ENCODE measurements at regions not wholly inside any gene's neighbourhood (a gene's known extent, or its start where the extent isn't known, plus 50 kb on each side); places are given as distances from the start of the nearest gene placed in this dataset.

DNA sequence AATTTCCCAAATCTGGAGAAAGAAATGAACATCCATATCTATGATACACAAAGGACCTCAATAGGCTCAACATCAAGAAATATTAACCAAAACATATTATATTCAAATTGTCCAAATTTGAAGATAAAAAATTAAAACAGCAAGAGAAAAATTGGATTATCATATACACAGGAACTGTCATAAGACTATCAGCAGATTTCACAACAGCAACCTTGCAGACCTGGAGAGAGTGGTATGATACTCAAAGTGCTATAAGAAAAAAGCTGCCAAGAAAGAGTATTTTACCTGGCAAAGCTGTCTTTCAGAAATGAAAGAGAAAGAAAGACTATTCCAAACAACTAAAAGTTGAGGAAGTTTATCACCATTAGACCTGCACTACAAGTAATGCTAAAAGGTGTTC is 711.9 kb upstream of the RAB6C start:
- Histone ChIP-seq H3K9me3 (peaks cover 0 to 20% of the 10 kb centered on the region in 2 donors), H3K27me3 (no peaks in the 10 kb centered on the region), H3K36me3 (no peaks in the 10 kb centered on the region), H3K4me1 (no peaks in the 10 kb centered on the region), H3K4me3 (no peak overlapping the region), H3K27ac (no peak overlapping the region)
- TF ChIP-seq, protein P1, sequence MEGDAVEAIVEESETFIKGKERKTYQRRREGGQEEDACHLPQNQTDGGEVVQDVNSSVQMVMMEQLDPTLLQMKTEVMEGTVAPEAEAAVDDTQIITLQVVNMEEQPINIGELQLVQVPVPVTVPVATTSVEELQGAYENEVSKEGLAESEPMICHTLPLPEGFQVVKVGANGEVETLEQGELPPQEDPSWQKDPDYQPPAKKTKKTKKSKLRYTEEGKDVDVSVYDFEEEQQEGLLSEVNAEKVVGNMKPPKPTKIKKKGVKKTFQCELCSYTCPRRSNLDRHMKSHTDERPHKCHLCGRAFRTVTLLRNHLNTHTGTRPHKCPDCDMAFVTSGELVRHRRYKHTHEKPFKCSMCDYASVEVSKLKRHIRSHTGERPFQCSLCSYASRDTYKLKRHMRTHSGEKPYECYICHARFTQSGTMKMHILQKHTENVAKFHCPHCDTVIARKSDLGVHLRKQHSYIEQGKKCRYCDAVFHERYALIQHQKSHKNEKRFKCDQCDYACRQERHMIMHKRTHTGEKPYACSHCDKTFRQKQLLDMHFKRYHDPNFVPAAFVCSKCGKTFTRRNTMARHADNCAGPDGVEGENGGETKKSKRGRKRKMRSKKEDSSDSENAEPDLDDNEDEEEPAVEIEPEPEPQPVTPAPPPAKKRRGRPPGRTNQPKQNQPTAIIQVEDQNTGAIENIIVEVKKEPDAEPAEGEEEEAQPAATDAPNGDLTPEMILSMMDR (IDR thresholded peaks at IDR 0.05) = no peak
- intact Hi-C loops (cut with DNase I) = no loop called here
- no peak for DNase-seq (ENCODE audit: low spot score in 2 of 2)

DNA sequence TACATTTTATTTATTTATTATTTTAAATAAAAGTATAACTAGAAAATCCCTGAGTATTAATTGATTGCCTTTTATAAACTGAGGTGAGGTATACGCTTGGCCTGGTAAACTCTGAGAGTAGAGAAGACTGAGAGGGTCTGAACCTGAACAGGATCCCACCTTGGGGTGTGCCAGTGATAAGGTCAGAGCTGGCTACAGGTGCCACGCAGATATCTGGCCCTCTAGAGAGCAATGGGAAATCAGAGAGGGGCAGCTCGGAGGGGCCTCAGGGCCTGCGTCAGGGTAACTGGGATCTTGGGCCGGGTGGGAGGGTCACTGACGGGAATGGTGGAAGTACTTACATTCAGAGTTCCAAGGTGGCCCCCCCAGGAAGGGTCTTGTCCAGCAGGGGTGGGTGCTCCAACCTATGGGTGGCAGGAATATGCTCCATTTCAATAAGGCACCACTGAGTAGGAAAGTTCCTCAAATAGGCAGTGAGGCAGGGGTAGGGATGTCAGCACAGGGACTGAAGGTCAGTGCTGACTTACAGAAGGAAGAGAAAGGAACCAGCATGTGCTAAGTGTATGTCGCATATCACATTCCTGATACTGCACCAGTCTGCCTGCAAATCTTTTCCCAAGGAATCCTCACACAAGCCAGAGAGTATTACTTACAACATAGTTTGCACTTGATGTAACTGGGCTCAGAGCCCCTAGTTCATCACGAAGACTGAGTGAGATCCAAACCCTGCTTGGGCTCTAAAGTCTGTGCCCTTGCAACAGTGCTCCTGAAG is 706.0 kb upstream of the RAB6C start:
- H3K27me3 ChIP-seq = no peaks in the 10 kb centered on the region
- TF ChIP-seq, protein P1 (IDR thresholded peaks at IDR 0.05) = no peak
- no peaks in the 10 kb centered on the region for H3K4me1 ChIP-seq
- no peak overlapping the region for H3K27ac ChIP-seq
- DNase-seq (ENCODE audit: low spot score in 2 of 2) = no peak
- H3K36me3 ChIP-seq = no peaks in the 10 kb centered on the region
- H3K9me3 ChIP-seq = peaks cover 0 to 8% of the 10 kb centered on the region in 2 donors
- intact Hi-C loops (cut with DNase I) = no loop called here
- no peak overlapping the region for H3K4me3 ChIP-seq

DNA sequence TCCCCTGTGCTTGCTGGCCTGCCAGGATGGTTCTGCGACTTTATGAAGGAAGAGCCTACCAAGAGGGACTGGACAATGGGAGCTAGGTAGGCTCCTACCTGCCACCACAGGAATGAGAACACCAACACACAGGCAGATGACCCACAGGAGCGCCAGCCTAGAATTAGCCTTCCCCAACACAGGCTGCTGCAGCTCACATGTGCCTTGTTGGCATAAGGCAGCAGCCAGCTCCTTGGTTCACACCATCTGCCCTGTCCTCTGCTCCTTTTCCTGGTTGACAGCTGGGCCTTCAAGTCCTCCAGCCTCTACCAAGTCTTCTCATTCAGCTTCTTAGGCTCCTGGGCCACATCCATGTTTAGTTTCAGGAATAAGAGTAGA is 705.4 kb upstream of the RAB6C start:
- DNase-seq (ENCODE audit: low spot score in 2 of 2) = no peak
- H3K27ac ChIP-seq = no peak overlapping the region
- no peaks in the 10 kb centered on the region for H3K4me1 ChIP-seq
- intact Hi-C loops (cut with DNase I) = no loop called here
- peaks cover 0 to 8% of the 10 kb centered on the region in 2 donors for H3K9me3 ChIP-seq
- H3K36me3 ChIP-seq = no peaks in the 10 kb centered on the region
- no peaks in the 10 kb centered on the region for H3K27me3 ChIP-seq
- TF ChIP-seq, protein P1 (IDR thresholded peaks at IDR 0.05) = no peak
- H3K4me3 ChIP-seq = no peak overlapping the region

DNA sequence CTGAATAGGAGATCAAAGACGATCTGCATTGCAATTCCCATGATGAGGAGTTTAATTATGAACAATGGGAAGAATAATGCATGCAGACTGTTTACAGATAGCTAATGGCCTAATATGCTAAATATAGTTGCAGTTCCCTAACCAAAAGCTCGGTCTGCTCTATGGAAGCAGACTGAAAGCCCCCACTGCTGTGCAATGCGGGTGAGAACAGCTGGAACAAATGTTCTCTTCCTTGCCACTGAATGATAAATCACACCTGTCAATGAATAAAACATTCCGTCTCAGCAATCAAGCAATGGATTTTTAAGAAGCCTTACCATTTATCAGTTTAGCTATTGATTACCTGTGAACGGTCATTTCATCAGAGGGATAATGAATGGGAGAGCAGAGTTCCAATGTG is 704.5 kb upstream of the RAB6C start:
- no peak for DNase-seq (ENCODE audit: low spot score in 2 of 2)
- TF ChIP-seq, protein P1 (IDR thresholded peaks at IDR 0.05) = no peak
- no peak overlapping the region for H3K27ac ChIP-seq
- no peak overlapping the region for H3K4me3 ChIP-seq
- no peaks in the 10 kb centered on the region for H3K27me3 ChIP-seq
- H3K9me3 ChIP-seq = peaks cover 0 to 8% of the 10 kb centered on the region in 2 donors
- H3K4me1 ChIP-seq = no peaks in the 10 kb centered on the region
- H3K36me3 ChIP-seq = no peaks in the 10 kb centered on the region
- intact Hi-C loops (cut with DNase I) = no loop called here

DNA sequence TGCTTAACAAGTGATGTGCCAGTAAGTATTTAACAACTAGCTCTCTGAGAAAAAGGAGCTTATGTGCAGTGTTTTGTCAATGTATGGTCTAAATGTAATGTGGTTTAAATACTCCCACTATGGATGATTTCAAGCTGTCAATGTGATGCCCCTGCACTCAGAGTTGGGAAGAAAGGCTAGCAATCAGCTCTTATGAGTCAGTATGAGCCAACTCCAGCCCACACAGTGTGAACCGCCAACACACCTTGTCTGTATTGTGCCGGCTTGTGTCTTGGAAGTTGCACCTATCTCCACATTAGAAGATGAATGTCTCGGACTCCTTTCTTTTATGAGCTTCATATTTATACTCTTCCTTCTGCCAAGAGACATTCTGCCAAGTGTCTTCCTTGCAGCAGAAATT is 703.8 kb upstream of the RAB6C start:
- no peak for DNase-seq (ENCODE audit: low spot score in 2 of 2)
- no peak overlapping the region for H3K4me3 ChIP-seq
- H3K4me1 ChIP-seq = no peaks in the 10 kb centered on the region
- H3K9me3 ChIP-seq = peaks cover 0 to 2% of the 10 kb centered on the region in 2 donors
- H3K36me3 ChIP-seq = no peaks in the 10 kb centered on the region
- intact Hi-C loops (cut with DNase I) = no loop called here
- H3K27me3 ChIP-seq = no peaks in the 10 kb centered on the region
- TF ChIP-seq, protein P1 (IDR thresholded peaks at IDR 0.05) = no peak
- H3K27ac ChIP-seq = no peak overlapping the region
